Immature natural killer cell (primary cell): ENCODE measurements at regions not wholly inside any gene's neighbourhood (a gene's known extent, or its start where the extent isn't known, plus 50 kb on each side); places are given as distances from the start of the nearest gene placed in this dataset.
A peak's percentile ranks its signal among the peaks of the same experiment; 100 is the strongest.
"Not testable (repeated sequence)": the region's sequence is repeated elsewhere in the genome, so short reads cannot be mapped to it uniquely, and the experiment has no call there.

ENCODE experiments used
- DNase-seq, 3 donors: peaks; one replicate each; pipeline ENCODE4 v3.0.0; 2022; ENCODE audit warnings: mixed read lengths in 1 of 3
- H3K27ac Mint-ChIP-seq, 6 donors: one replicate each; pipeline ENCODE4 v1.8.0; 2020; ENCODE audit warnings: mixed read lengths in 6 of 6, mild to moderate bottlenecking in 5 of 6, inconsistent platforms in 4 of 6, moderate library complexity in 3 of 6
- H3K27me3 Mint-ChIP-seq, 3 donors: one replicate each; pipeline ENCODE4 v1.8.0; 2020 to 2021; ENCODE audit warnings: low read depth in 3 of 3, mild to moderate bottlenecking in 3 of 3, mixed read lengths in 3 of 3, moderate library complexity in 3 of 3, inconsistent platforms in 1 of 3
- H3K36me3 Mint-ChIP-seq, 3 donors: one replicate each; pipeline ENCODE4 v1.8.0; 2020; ENCODE audit warnings: mixed read lengths in 3 of 3, inconsistent platforms in 2 of 3, mild to moderate bottlenecking in 2 of 3
- H3K4me1 Mint-ChIP-seq, 2 donors: one replicate each; pipeline ENCODE4 v1.8.0; 2020; ENCODE audit warnings: inconsistent platforms in 2 of 2, mild to moderate bottlenecking in 2 of 2, mixed read lengths in 2 of 2, moderate library complexity in 1 of 2
- H3K4me3 Mint-ChIP-seq, 5 donors: one replicate each; pipeline ENCODE4 v1.8.0; 2020; ENCODE audit warnings: mild to moderate bottlenecking in 5 of 5, mixed read lengths in 5 of 5, inconsistent platforms in 3 of 5, moderate library complexity in 3 of 5
- H3K9me3 Mint-ChIP-seq, 6 donors: one replicate each; pipeline ENCODE4 v1.8.0; 2020; ENCODE audit warnings: mild to moderate bottlenecking in 6 of 6, mixed read lengths in 6 of 6, inconsistent platforms in 4 of 6, moderate library complexity in 3 of 6

DNA sequence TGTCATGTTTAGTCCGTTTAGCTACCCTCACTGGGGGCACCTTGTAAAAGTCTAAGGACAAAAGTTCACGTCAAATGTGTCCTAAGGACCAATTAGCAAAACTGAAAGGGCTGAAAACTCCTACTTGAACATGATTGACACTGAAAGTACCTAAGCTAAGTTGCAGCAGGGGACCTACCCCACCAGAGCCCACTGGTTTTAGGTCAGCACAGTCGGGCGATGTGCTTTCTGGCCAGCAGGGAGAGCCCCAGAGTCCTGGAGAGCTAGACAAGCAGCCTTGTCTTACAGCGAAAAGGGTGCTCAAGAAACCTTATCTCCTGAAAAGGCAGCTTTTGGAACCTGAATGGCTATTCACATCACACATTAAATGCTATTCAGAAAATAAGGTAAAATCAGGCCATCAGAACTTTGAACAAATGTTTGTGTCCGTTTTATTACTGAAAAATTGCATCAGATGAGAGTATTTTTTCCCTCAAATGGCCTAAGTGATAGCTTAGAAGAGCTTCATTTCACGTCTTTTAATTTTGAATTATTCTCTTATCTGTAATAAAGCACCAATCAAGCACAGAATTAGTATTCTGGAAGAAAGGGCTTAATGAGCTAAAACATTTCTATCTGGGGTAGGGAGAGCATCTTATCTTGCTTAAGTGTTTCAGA is 52.2 kb upstream of the MKI67 start:
- H3K4me3 Mint-ChIP-seq, result no peak overlapping the region

DNA sequence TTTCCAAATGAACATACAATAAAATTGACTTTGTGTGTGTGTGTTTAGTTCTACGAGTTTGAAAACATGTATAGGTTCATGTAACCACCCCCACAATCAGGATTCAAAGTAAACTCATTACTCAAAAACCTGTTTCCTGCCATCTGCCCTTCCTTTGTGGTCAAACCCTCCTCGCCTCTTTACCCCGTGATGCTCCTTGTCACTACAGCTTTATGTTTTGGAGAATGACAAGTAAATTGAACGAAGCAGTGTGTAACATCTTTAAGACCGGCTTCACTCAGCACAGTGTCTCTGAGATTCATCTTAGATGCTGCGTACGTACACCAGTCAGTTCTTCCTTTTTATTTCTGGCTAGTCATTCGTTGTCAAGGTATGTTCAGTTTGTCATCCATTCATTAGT is 54.6 kb upstream of the MKI67 start:
- Mint-ChIP-seq H3K9me3 (peaks cover 0 to 4% (median 2%) of the 10 kb centered on the region in 6 donors), H3K36me3 (peaks cover 0 to 11% (median 0%) of the 10 kb centered on the region in 3 donors), H3K27me3 (peaks cover 3 to 6% (median 3%) of the 10 kb centered on the region in 3 donors), H3K27ac (peak overlapping the region; percentile 61 to 89 (median 72)), H3K4me1 (peaks cover 29 to 33% of the 10 kb centered on the region in 2 donors), H3K4me3 (peak overlapping the region; percentile 71 to 85 (median 81))
- peak; percentile 30 to 43 (median 41) for DNase-seq

More for the DNA sequence above, 52.2 kb upstream of the MKI67 start:
- Mint-ChIP-seq H3K27ac (no peak overlapping the region), H3K4me1 (peaks cover 29 to 33% of the 10 kb centered on the region in 2 donors), H3K27me3 (peaks cover 3 to 9% (median 7%) of the 10 kb centered on the region in 3 donors), H3K9me3 (peaks cover 4 to 20% (median 10%) of the 10 kb centered on the region in 6 donors), H3K36me3 (peaks cover 3 to 12% (median 9%) of the 10 kb centered on the region in 3 donors)
- peak; percentile 22 to 37 (median 30) for DNase-seq

DNA sequence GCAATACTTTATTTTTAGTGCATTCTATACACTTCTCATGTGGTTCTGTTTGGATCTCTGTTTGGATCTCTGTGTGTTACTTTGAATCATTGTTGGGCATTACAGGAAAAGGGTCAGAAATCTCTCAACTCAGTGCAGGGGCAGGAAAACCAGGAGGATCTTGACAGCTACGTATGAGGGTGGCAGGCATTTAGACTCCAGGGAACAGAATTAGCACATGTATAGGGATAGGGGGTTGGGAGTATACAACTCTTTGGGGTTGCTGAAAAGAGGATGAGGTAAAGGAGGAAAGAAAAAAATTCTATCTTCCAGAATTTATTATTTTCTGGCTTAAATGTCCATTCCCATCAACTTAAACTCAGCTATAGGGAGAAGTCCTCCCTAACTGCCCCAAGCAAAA is 59.4 kb upstream of the MKI67 start:
- Mint-ChIP-seq H3K9me3 (peaks cover 0 to 4% (median under 1%) of the 10 kb centered on the region in 6 donors), H3K27ac (no peak overlapping the region), H3K27me3 (peaks cover 2 to 6% (median 3%) of the 10 kb centered on the region in 3 donors), H3K36me3 (peaks cover 0 to 11% (median 0%) of the 10 kb centered on the region in 3 donors), H3K4me3 (no peak overlapping the region), H3K4me1 (peaks cover 41 to 54% of the 10 kb centered on the region in 2 donors)
- no peak for DNase-seq

DNA sequence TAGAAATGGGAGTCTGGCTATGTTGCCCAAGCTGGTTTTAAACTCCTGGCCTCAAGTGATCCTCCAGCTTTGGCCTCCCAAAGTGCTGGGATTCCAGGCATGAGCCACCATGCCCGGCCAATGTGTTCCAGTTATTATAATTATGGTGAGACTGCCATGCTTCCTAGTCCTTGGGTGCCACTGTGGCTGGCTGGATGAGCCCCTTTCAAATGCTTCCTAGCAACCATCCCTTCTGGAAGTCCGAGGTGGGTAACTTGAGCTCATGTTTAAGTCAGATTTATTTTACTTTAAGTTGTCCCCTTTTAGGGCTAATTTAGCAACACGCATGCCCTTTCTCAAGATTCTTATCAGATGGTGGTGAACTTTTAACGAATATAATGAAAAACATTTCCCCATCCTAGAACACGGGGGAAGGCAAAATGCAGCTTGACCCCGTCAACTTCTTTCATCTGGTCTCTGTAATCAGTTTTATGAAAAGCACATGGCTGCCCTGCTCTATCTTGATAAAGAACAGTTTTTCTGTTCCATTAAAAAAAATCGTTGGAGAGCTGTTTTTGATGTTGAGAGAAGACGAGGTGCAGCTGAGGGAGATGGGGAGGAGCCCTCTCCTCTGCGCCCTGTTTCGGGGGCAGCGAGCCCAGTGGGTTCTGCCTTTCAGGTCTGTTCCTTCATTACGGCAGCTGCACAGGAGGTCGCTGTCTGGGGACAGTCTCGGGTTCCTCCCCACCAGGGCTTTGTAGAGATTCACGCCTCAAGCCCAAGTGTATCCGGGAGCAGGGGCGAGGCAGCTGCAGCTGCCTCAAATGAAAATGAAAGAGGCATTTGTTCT is 61.0 kb upstream of the MKI67 start:
- Mint-ChIP-seq H3K27me3 (peaks cover 0 to 6% (median 2%) of the 10 kb centered on the region in 3 donors), H3K4me1 (peaks cover 26 to 39% of the 10 kb centered on the region in 2 donors), H3K27ac (peak overlapping the region; percentile 89 to 98 (median 94)), H3K36me3 (peaks cover 0 to 11% (median 0%) of the 10 kb centered on the region in 3 donors), H3K9me3 (peaks cover 0 to 4% (median under 1%) of the 10 kb centered on the region in 6 donors), H3K4me3 (peak overlapping the region; percentile 81 to 92 (median 88))
- DNase-seq, result peak; percentile 38 to 54 (median 44)

DNA sequence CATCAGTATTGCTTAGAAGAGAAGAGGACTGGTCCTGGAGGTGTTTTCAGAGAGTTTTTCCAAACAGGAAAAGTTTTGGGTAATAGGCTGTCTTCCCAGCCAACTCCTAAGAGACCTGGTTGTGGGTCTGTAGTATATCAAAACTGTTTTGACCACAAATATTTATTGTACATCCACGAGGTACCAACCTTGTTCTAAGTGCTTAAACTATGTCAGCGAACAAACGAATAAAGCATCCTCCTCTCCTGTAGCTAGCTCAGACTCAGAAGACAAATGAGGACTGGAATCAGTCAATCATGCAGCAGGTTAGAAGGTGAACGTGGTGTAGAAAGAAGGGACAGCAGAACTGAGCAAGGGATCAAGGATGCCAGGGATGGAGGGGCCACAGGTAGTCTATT is 61.6 kb upstream of the MKI67 start:
- Mint-ChIP-seq H3K27me3 (peaks cover 0 to 6% (median 2%) of the 10 kb centered on the region in 3 donors), H3K4me3 (peak overlapping the region; percentile 81 to 92 (median 88)), H3K4me1 (peaks cover 24 to 32% of the 10 kb centered on the region in 2 donors), H3K27ac (peak overlapping the region; percentile 89 to 98 (median 94)), H3K9me3 (peaks cover 0 to 2% (median under 1%) of the 10 kb centered on the region in 6 donors), H3K36me3 (peaks cover 0 to 11% (median 0%) of the 10 kb centered on the region in 3 donors)
- DNase-seq, result no peak

DNA sequence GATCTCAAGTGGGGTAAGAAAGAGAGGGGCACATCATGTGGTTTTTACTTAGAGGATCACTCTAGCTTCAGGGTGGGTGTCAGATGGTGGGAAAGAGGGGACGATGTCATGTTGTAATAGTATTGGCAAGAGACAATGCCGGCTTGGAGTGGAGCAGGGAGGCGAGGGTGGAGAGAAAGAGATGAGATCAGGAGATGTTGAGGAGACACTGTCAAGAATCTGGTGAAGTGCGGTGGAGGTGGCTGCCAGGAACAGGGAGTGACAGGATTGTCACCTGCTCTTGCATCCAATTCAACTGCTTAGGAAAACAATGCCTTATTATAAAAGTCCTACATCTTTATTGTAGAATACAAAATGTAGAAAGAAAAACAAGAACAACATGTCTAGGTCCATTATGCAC is 63.0 kb upstream of the MKI67 start:
- no peak for DNase-seq
- Mint-ChIP-seq H3K27ac (peak overlapping the region; percentile 34 to 98 (median 94)), H3K4me1 (peaks cover 23 to 31% of the 10 kb centered on the region in 2 donors), H3K27me3 (peaks cover 0 to 5% (median 2%) of the 10 kb centered on the region in 3 donors), H3K4me3 (peak overlapping the region in 1 of 5 donors; percentile 3), H3K9me3 (no peaks in the 10 kb centered on the region), H3K36me3 (peaks cover 0 to 4% (median 0%) of the 10 kb centered on the region in 3 donors)

DNA sequence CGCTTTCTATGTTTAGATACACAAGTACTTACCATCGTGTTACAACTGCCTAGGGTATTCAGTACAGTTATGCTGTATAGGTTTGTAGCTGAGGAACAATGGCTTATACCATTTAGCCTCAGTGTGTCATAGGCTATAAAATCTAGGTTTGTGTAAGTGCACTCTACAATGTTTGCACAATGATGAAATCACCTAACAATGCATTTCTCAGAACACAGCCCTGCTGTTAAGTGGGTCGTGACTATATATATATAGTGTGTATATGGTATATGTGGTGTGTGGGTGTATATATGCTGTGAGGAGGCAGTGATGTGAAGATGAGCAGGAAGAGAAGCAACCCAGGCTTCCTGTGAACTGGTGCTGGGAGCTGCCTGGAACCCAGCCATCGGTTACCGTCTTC is 65.6 kb upstream of the MKI67 start:
- Mint-ChIP-seq H3K36me3 (no peaks in the 10 kb centered on the region), H3K4me3 (no peak overlapping the region), H3K4me1 (peaks cover 21 to 24% of the 10 kb centered on the region in 2 donors), H3K27ac (no peak overlapping the region), H3K9me3 (no peaks in the 10 kb centered on the region), H3K27me3 (peaks cover 2 to 4% (median 2%) of the 10 kb centered on the region in 3 donors)
- DNase-seq, result no peak

DNA sequence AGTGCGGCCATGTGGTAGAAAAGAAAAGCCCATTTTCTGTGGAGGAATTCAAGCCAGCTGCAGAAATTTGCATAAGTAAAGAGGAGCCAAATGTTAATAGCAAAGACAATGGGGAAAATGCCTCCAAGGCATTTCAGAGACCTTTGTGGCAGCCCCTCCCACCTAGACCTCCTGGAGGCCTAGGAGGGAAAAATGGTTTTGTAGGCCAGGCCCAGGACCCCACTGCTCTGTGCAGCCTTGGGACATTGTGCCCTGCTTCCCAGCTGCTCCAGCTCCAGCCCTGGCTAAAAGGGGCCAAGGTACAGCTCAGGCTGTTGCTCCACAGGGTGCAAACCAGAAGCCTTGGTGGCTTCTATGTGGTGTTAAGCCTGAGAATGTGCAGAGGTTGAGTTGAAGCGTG is 75.6 kb upstream of the MKI67 start:
- H3K36me3 Mint-ChIP-seq, result peaks cover 8 to 23% (median 14%) of the 10 kb centered on the region in 3 donors
- H3K4me1 Mint-ChIP-seq, H3K9me3 Mint-ChIP-seq, H3K27me3 Mint-ChIP-seq, H3K27ac Mint-ChIP-seq, H3K4me3 Mint-ChIP-seq, DNase-seq: not testable (repeated sequence)

DNA sequence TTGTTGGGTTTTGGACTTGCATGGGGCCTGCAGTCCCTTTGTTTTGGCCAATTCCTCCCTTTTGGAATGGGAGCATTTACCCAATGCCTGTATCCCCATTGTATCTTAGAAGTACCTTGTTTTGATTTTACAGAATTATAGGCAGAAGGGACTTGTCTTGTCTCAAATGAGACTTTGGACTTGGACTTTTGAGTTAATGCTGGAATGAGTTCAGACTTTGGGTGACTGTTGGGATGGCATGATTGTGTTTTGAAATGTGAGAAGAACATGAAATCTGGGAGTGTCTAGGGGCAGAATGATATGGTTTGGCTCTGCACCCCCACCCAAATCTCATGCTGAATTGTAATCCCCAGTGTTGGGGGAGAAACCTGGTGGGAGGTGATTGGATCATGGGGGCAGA is 76.8 kb upstream of the MKI67 start:
- H3K27ac Mint-ChIP-seq, result no peak overlapping the region
- H3K4me1 Mint-ChIP-seq, result no peaks in the 10 kb centered on the region
- DNase-seq, result no peak
- H3K36me3 Mint-ChIP-seq, result peaks cover 8 to 23% (median 14%) of the 10 kb centered on the region in 3 donors
- H3K9me3 Mint-ChIP-seq, result peaks cover 0 to 5% (median 0%) of the 10 kb centered on the region in 6 donors
- H3K27me3 Mint-ChIP-seq, result peaks cover 2 to 6% (median 3%) of the 10 kb centered on the region in 3 donors
- H3K4me3 Mint-ChIP-seq, result no peak overlapping the region

DNA sequence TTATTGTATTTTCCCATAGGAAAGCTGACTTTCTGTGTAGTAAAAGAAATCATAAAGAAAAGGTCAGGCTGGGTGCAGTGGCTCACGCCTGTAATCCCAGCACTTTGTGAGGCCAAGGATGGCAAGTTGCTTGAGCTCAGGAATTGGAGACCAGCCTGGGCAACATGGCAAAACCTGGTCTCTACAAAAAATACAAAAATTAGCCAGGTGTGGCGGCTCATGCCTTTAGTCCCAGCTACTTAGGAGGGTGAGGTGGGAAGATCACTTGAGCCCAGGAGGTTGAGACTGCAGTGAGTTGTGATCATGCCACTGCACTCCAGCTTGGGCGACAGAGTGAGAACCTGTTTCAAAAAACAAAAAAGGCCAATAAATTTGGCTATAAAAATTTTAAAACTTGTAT is 79.4 kb upstream of the MKI67 start:
- not testable (repeated sequence) for H3K27me3 Mint-ChIP-seq, H3K4me3 Mint-ChIP-seq, H3K4me1 Mint-ChIP-seq, DNase-seq, H3K9me3 Mint-ChIP-seq, H3K27ac Mint-ChIP-seq
- H3K36me3 Mint-ChIP-seq, result peaks cover 8 to 21% (median 14%) of the 10 kb centered on the region in 3 donors

DNA sequence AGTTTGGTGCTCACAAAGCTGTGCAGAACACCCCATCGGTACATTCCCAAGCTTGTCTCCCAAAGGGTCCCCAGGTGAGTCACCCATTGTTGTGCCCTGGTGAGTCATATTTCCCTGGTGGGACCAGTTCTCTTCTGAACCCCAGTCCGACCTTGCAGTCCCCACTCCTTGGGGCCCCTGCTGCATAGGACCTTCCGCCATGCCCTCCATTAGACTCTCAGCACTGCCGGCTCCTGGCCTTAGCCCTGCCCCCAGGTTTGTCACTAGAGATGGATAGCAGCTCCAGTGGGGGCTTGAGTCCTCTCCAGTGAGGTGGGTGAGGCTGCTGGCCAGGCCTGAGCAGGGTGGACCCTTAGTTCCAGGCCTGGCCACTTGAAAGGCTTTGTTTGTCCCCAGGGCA is 80.5 kb upstream of the MKI67 start:
- no peak overlapping the region for H3K4me3 Mint-ChIP-seq

DNA sequence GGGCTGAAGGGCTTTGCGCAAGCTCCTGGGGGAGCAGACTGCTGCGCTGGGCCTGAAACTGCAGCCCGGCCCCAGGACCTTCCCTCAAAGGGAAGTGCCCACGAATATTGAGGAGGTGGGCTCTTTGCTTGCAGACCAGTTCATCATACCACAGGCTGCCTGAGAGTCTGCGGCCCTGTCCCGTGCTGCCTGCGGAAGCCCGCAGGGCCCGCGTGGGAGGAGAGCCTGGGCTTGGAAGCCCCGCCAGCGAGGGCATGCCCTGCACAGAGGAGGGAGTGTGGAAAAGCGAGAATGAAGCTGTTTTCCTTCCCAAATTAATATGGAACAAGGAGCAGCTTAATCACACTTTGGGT is 83.6 kb upstream of the MKI67 start:
- peaks cover 0 to 13% (median 2%) of the 10 kb centered on the region in 3 donors for H3K27me3 Mint-ChIP-seq
- peak overlapping the region; percentile 51 to 79 (median 68) for H3K4me3 Mint-ChIP-seq
- no peaks in the 10 kb centered on the region for H3K9me3 Mint-ChIP-seq
- H3K36me3 Mint-ChIP-seq, result no peaks in the 10 kb centered on the region
- peak overlapping the region in 2 of 6 donors; percentile 57 to 81 for H3K27ac Mint-ChIP-seq
- peaks cover 11 to 19% of the 10 kb centered on the region in 2 donors for H3K4me1 Mint-ChIP-seq
- DNase-seq, result no peak

More for the DNA sequence above, 80.5 kb upstream of the MKI67 start:
- Mint-ChIP-seq H3K4me1 (peaks cover 5 to 11% of the 10 kb centered on the region in 2 donors), H3K36me3 (peaks cover 4 to 10% (median 5%) of the 10 kb centered on the region in 3 donors), H3K27ac (no peak overlapping the region), H3K27me3 (peaks cover 2 to 8% (median 2%) of the 10 kb centered on the region in 3 donors), H3K9me3 (peaks cover 0 to 5% (median 0%) of the 10 kb centered on the region in 6 donors)
- no peak for DNase-seq

DNA sequence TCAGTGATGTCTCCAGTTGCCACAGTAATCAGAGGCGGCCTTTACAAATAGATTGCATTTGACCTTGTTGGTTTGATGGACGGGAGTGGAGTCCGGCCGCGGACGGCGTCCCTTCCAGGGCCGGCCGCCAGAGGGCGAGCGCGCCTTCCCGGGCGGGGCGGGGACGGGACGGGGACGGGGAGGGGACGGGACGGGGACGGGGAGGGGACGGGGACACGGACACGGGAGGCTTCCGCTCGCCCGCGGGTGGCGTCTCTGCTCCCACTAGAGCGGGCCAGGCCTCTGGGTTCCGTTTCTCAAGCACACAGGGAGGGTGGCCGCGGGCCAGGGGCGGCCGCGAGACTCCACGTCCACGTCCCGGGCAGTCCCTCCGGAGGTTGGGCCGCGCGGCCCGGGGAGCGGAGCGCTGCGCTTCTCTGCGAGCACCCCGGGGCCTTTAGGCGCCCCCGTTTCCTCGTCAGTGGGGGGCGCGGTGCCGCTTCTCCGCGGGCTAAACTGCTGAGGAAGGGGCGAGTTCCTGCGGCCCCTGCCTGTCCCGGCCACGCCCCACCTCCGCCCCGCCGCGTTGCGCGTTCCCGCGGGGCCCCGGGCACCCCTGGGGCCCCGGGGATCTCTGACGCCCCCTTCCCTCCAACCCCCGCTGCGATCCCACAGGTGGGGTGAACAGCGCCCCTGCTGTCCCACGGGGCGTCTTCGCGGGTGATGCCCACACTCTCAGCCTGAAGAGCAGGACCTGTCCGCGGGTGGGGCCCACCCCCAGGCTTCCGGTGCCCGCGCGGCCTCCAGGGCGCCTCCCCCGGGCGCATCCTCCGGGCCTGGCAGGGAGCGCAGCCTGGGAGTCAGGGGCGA is 84.2 kb upstream of the MKI67 start:
- no peaks in the 10 kb centered on the region for H3K9me3 Mint-ChIP-seq
- peak overlapping the region; percentile 51 to 79 (median 68) for H3K4me3 Mint-ChIP-seq
- H3K4me1 Mint-ChIP-seq, result peaks cover 11 to 19% of the 10 kb centered on the region in 2 donors
- no peaks in the 10 kb centered on the region for H3K36me3 Mint-ChIP-seq
- H3K27ac Mint-ChIP-seq, result peak overlapping the region in 2 of 6 donors; percentile 57 to 81
- peak; percentile 71 to 77 (median 73) for DNase-seq
- H3K27me3 Mint-ChIP-seq, result peaks cover 0 to 13% (median 2%) of the 10 kb centered on the region in 3 donors
